ENCODE measurements at regions not wholly inside any gene's neighbourhood (a gene's known extent, or its start where the extent isn't known, plus 50 kb on each side); places are given as distances from the start of the nearest gene placed in this dataset.

DNA sequence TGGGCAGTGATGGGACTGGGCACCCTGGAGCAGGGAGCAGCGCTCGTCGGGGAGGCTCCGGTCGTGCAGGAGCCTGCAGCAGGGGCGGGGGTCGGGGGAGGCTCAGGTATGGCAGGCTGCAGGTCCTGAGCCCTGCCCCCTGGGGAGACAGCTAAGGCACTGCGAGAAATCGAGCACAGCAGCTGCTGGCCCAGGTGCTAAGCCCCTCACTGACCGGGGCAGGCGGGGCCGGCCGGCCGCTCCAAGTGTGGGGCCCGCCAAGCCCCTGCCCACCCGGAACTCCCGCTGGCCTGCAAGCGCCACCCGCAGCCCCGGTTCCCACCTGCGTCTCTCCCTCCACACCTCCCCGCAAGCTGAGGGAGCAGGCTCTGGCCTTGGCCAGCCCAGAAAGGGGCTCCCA, 326.8 kb upstream of the TMTC1 start:
- TF ChIP-seq POLR2A (IDR thresholded peaks at IDR 0.05) (no peak), CTCF (IDR thresholded peaks at IDR 0.05 in 4 of 5, conservative IDR thresholded peaks at IDR 0.05 in 1 of 5) (no peak)
